ENCODE measurements at regions not wholly inside any gene's neighbourhood (a gene's known extent, or its start where the extent isn't known, plus 50 kb on each side); places are given as distances from the start of the nearest gene placed in this dataset.
"Not testable (repeated sequence)": the region's sequence is repeated elsewhere in the genome, so short reads cannot be mapped to it uniquely, and the experiment has no call there.

DNA sequence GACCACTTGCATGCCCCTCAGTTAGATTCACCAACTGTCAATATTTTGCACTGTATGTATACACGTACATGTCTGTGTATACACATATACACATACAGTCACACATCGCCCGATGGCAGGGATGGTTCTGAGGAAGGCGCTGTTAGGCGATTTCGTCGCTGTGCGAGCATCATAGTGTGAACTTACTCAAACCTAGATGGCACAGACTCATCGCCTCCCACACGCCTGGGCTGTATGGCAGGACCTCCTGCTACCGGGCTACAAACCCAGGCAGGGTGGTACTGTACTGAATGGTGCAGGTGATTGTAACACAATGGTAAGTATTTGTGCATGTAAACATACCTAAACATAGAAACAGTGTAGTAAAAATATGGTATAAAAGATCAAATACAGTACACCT lies 57.2 kb upstream of the LRPAP1 start:
- in situ Hi-C loops (cut with HindIII; ENCODE audit: low pct_ligation_motif_present, low pct_unique_long_range_greater_than_20kb, low sequenced_read_pairs); DNase-seq: not testable (repeated sequence)

DNA sequence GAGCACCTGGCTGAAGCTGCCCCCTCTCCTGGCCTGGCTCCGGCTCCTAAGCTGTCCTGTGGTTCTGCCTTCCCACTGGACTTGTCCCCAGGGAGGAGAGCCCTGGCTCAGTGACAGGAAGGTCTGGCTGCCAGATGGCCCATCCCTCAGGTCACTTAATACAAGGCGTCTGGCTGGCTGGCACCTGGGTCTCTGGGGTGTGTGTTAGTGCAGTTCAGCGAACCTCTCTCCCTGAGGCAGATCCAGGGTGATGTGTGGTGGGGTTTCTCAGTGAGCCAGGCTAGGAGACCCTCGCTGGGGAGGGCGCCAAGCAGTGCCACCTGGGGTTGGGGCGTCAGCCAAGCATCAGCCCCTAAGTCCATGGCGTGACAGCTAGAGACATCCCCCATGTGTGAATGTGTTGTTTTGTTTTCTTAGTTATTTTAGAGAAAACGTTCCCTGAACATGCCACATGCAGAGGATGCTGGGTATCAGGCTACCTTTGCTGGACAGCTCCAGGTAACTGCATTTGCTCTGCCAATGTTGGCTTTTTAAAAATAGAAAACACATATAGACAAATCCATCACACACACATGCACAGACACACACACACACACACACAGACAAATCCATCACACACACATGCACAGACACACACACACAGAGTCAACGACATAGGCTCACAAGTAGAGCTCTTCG lies 56.4 kb upstream of the LRPAP1 start:
- in situ Hi-C loops (cut with HindIII; ENCODE audit: low pct_ligation_motif_present, low pct_unique_long_range_greater_than_20kb, low sequenced_read_pairs); DNase-seq: not testable (repeated sequence)

DNA sequence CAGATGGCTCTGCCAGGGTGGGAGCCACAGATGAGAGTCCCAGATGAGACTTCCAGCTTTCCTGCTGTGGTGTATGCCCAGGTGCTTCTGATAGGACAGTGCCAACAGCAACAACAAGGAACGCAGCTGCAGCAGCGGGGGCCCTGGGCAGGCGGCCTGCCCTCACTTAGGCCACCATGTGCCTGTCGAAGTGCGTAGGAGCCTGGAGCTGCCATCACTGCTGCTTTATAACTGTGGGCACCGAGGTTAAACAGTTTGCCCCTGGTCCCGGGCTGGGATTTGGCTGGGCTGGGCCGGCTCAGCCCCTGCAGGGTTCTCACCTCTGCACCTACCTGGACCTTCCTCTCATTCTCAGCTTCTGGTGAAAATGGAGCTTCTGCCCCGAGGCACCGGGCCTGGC lies 54.4 kb upstream of the LRPAP1 start:
- in situ Hi-C loops (cut with HindIII; ENCODE audit: low pct_ligation_motif_present, low pct_unique_long_range_greater_than_20kb, low sequenced_read_pairs); DNase-seq: not testable (repeated sequence)

DNA sequence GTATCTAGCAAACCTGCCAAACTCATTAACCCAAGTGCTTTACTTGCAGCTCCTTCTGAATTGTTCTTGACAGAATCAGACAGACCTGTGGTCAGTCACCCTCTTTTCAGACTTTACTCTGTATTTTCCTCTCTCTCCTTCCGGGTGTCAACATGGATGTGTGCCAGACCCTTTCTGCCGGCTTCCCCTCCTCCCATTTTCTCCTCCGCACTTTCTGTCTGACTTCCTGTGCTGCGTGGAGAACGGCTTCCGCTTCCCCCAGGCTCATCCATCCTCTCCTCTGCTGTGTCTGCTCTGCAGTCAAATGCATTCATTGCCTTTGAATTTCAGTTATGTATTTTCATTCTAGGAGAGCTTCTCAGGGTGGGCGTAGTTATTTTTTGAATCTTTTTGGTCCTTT lies 53.3 kb upstream of the LRPAP1 start:
- DNase-seq; in situ Hi-C loops (cut with HindIII; ENCODE audit: low pct_ligation_motif_present, low pct_unique_long_range_greater_than_20kb, low sequenced_read_pairs): not testable (repeated sequence)

DNA sequence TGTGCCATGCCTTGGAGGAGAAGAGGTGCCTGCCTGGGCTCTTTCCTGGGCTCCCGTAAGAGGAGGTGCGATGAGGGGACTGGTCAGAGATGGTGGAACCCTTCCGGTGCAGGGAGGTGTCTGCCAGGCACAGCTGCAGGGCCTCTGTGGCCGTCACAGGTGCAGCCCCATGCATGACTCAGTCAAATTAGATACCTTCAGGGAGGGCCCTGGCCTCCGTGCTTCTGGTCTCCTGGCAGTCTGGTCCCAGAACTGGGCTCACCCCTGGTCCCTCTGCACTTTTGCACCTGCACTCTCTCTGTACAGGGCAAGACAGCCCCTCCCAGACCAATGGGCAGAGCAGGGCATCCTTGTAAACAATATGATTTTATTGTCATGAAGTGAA lies 49.9 kb upstream of the LRPAP1 start:
- no peak for DNase-seq
- in situ Hi-C loops (cut with HindIII; ENCODE audit: low pct_ligation_motif_present, low pct_unique_long_range_greater_than_20kb, low sequenced_read_pairs): no loop called here

Measured in ACHN (cell line).